Activated CD4-positive, alpha-beta T cell treated with anti-CD3 and anti-CD28 coated beads for 36 hours (primary cell): ENCODE measurements at regions not wholly inside any gene's neighbourhood (a gene's known extent, or its start where the extent isn't known, plus 50 kb on each side); places are given as distances from the start of the nearest gene placed in this dataset.
"Not testable (repeated sequence)": the region's sequence is repeated elsewhere in the genome, so short reads cannot be mapped to it uniquely, and the experiment has no call there.

ENCODE experiments used
- ATAC-seq: fragments of 200-7000 bp; cut with Tn5 transposase; one replicate; pipeline ENCODE4 v1.10.0; 2021; ENCODE audit warnings: mild to moderate bottlenecking, moderate library complexity
- CTCF ChIA-PET: fragments of 350-600 bp; sonication (Branson Sonifier 250); formaldehyde crosslinking; loops from one replicate; lab custom pipeline; 2021; ENCODE audit warnings: antibody characterized with exemption; lab: Charles Lee
- POLR2A ChIA-PET: fragments of 350-600 bp; sonication (Branson Sonifier 250); formaldehyde crosslinking; loops from one replicate; lab custom pipeline; 2021; ENCODE audit warnings: antibody characterized with exemption, inconsistent platforms; lab: Charles Lee
- DNase-seq: peaks from one replicate; pipeline ENCODE4 v3.0.0-alpha.2; 2020
- H3K27ac Mint-ChIP-seq: one replicate; pipeline ENCODE4 v1.8.0; 2021; ENCODE audit warnings: mixed read lengths
- H3K27me3 Mint-ChIP-seq: one replicate; pipeline ENCODE4 v1.8.0; 2021; ENCODE audit warnings: mixed read lengths
- H3K36me3 Mint-ChIP-seq: one replicate; pipeline ENCODE4 v1.8.0; 2021; ENCODE audit warnings: low read depth, mixed read lengths
- H3K4me1 Mint-ChIP-seq: one replicate; pipeline ENCODE4 v1.8.0; 2021; ENCODE audit warnings: mixed read lengths
- H3K4me3 Mint-ChIP-seq: one replicate; pipeline ENCODE4 v1.8.0; 2021; ENCODE audit warnings: mild to moderate bottlenecking, moderate library complexity, mixed read lengths
- H3K9me3 Mint-ChIP-seq: one replicate; pipeline ENCODE4 v1.8.0; 2021; ENCODE audit warnings: low read depth, mixed read lengths
- intact Hi-C, 2 experiments: fragments of 100-400 bp; cut with DNase I in 1 of 2; cut with micrococcal nuclease in 1 of 2; formaldehyde crosslinking; loops; one replicate each; pipeline versions ENCODE4 v1.14.2 to v1.15.1; 2022 to 2024; cut with DNase I, micrococcal nuclease

- Mint-ChIP-seq H3K4me3 (no peak overlapping the region), H3K36me3 (no peaks in the 10 kb centered on the region), H3K9me3 (no peaks in the 10 kb centered on the region), H3K27me3 (no peaks in the 10 kb centered on the region), H3K4me1 (no peaks in the 10 kb centered on the region), H3K27ac (no peak overlapping the region)
- POLR2A ChIA-PET: no interaction called here
- DNase-seq: no peak
- intact Hi-C loops: no loop called here
- no peak for ATAC-seq
- CTCF ChIA-PET: interaction anchor here (0.6 kb wide), 1 partner anchor 43 kb away, joined by 3 read pairs; no protein-coding TSS in a partner anchor
Measured at GRCh38 chr14:92223025-92223424, 99.9 kb upstream of the SLC24A4 start.

GRCh38 chr14:92224358-92224954 is 98.5 kb upstream of the SLC24A4 start:
- Mint-ChIP-seq H3K9me3 (no peaks in the 10 kb centered on the region), H3K4me3 (no peak overlapping the region), H3K4me1 (no peaks in the 10 kb centered on the region), H3K27ac (no peak overlapping the region), H3K27me3 (peaks cover 3% of the 10 kb centered on the region), H3K36me3 (no peaks in the 10 kb centered on the region)
- POLR2A ChIA-PET: no interaction called here
- DNase-seq (no peak), ATAC-seq (no peak)
- CTCF ChIA-PET: interaction anchor here (0.6 kb wide), 1 partner anchor 16 kb away, joined by 3 read pairs; no protein-coding TSS in a partner anchor
- intact Hi-C loops: no loop called here

- no peak overlapping the region for H3K4me3 Mint-ChIP-seq
- CTCF ChIA-PET: no interaction called here
- peaks cover 6% of the 10 kb centered on the region for H3K27me3 Mint-ChIP-seq
- no peaks in the 10 kb centered on the region for H3K9me3 Mint-ChIP-seq
- ATAC-seq (no peak), DNase-seq (no peak)
- H3K27ac Mint-ChIP-seq: no peak overlapping the region
- no peaks in the 10 kb centered on the region for H3K36me3 Mint-ChIP-seq
- POLR2A ChIA-PET: no interaction called here
- H3K4me1 Mint-ChIP-seq: no peaks in the 10 kb centered on the region
- intact Hi-C loops: no loop called here
Measured at GRCh38 chr14:92225731-92226130, 97.2 kb upstream of the SLC24A4 start.

GRCh38 chr14:92226166-92226565 is 96.8 kb upstream of the SLC24A4 start:
- H3K36me3 Mint-ChIP-seq, CTCF ChIA-PET, ATAC-seq, H3K4me1 Mint-ChIP-seq, H3K4me3 Mint-ChIP-seq, intact Hi-C loops, POLR2A ChIA-PET, DNase-seq, H3K27ac Mint-ChIP-seq, H3K9me3 Mint-ChIP-seq: not testable (repeated sequence)
- peaks cover 10% of the 10 kb centered on the region for H3K27me3 Mint-ChIP-seq

- Mint-ChIP-seq H3K36me3 (no peaks in the 10 kb centered on the region), H3K9me3 (peaks cover 5% of the 10 kb centered on the region), H3K4me3 (no peak overlapping the region), H3K27ac (no peak overlapping the region), H3K27me3 (peaks cover 12% of the 10 kb centered on the region), H3K4me1 (no peaks in the 10 kb centered on the region)
- intact Hi-C loops: no loop called here
- ChIA-PET POLR2A (no interaction called here), CTCF (no interaction called here)
- ATAC-seq (no peak), DNase-seq (no peak)
Measured at GRCh38 chr14:92236243-92236900, 86.6 kb upstream of the SLC24A4 start.

GRCh38 chr14:92240658-92241057 is 82.3 kb upstream of the SLC24A4 start:
- Mint-ChIP-seq H3K27ac (no peak overlapping the region), H3K9me3 (peaks cover 21% of the 10 kb centered on the region), H3K4me1 (no peaks in the 10 kb centered on the region), H3K36me3 (peaks cover 3% of the 10 kb centered on the region), H3K4me3 (no peak overlapping the region), H3K27me3 (no peaks in the 10 kb centered on the region)
- ChIA-PET POLR2A (no interaction called here), CTCF (interaction anchor here (0.6 to 0.9 kb wide), 4 partner anchors 16 to 121 kb away, joined by 3 read pairs; no protein-coding TSS in a partner anchor)
- intact Hi-C loops: no loop called here
- ATAC-seq (no peak), DNase-seq (no peak)

GRCh38 chr14:92241966-92242595 is 80.9 kb upstream of the SLC24A4 start:
- ChIA-PET POLR2A (no interaction called here), CTCF (no interaction called here)
- no peaks in the 10 kb centered on the region for H3K27me3 Mint-ChIP-seq
- H3K4me3 Mint-ChIP-seq: no peak overlapping the region
- no peaks in the 10 kb centered on the region for H3K4me1 Mint-ChIP-seq
- intact Hi-C loops: no loop called here
- no peak overlapping the region for H3K27ac Mint-ChIP-seq
- peaks cover 3% of the 10 kb centered on the region for H3K36me3 Mint-ChIP-seq
- DNase-seq (no peak), ATAC-seq (no peak)
- peaks cover 26% of the 10 kb centered on the region for H3K9me3 Mint-ChIP-seq

- peaks cover 3% of the 10 kb centered on the region for H3K36me3 Mint-ChIP-seq
- H3K9me3 Mint-ChIP-seq: peaks cover 26% of the 10 kb centered on the region
- ChIA-PET CTCF (no interaction called here), POLR2A (no interaction called here)
- peaks cover 3% of the 10 kb centered on the region for H3K27me3 Mint-ChIP-seq
- no peak overlapping the region for H3K4me3 Mint-ChIP-seq
- no peak for ATAC-seq
- H3K27ac Mint-ChIP-seq: no peak overlapping the region
- no peaks in the 10 kb centered on the region for H3K4me1 Mint-ChIP-seq
- peak; percentile 7 for DNase-seq
- intact Hi-C loops: no loop called here
Measured at GRCh38 chr14:92244805-92245204, 78.2 kb upstream of the SLC24A4 start.

GRCh38 chr14:92247341-92247740 is 75.6 kb upstream of the SLC24A4 start:
- Mint-ChIP-seq H3K4me3 (no peak overlapping the region), H3K36me3 (peaks cover 3% of the 10 kb centered on the region), H3K9me3 (peaks cover 24% of the 10 kb centered on the region), H3K27me3 (peaks cover 10% of the 10 kb centered on the region), H3K27ac (no peak overlapping the region), H3K4me1 (no peaks in the 10 kb centered on the region)
- CTCF ChIA-PET: interaction anchor here (0.6 kb wide), 1 partner anchor 319 kb away, joined by 3 read pairs; no protein-coding TSS in a partner anchor
- POLR2A ChIA-PET: no interaction called here
- DNase-seq (no peak), ATAC-seq (no peak)
- intact Hi-C loops: no loop called here

- CTCF ChIA-PET: no interaction called here
- POLR2A ChIA-PET: no interaction called here
- intact Hi-C loops: no loop called here
- Mint-ChIP-seq H3K4me3 (no peak overlapping the region), H3K27ac (no peak overlapping the region), H3K27me3 (peaks cover 14% of the 10 kb centered on the region), H3K4me1 (no peaks in the 10 kb centered on the region), H3K9me3 (peaks cover 24% of the 10 kb centered on the region), H3K36me3 (peaks cover 3% of the 10 kb centered on the region)
- DNase-seq: no peak
- ATAC-seq: no peak
Measured at GRCh38 chr14:92247947-92248346, 75.0 kb upstream of the SLC24A4 start.

GRCh38 chr14:92248696-92249095 is 74.3 kb upstream of the SLC24A4 start:
- no peaks in the 10 kb centered on the region for H3K4me1 Mint-ChIP-seq
- POLR2A ChIA-PET: no interaction called here
- no peak overlapping the region for H3K4me3 Mint-ChIP-seq
- H3K27me3 Mint-ChIP-seq: peaks cover 19% of the 10 kb centered on the region
- H3K9me3 Mint-ChIP-seq: peaks cover 21% of the 10 kb centered on the region
- CTCF ChIA-PET: interaction anchor here (0.5 to 0.7 kb wide), 3 partner anchors 303 to 1593 kb away, joined by 3 to 4 read pairs (median 3); no protein-coding TSS in a partner anchor
- no peak for DNase-seq
- intact Hi-C loops: no loop called here
- ATAC-seq: no peak
- H3K27ac Mint-ChIP-seq: no peak overlapping the region
- H3K36me3 Mint-ChIP-seq: peaks cover 1% of the 10 kb centered on the region
